Smooth muscle cell (in vitro differentiated cells): ENCODE measurements at regions not wholly inside any gene's neighbourhood (a gene's known extent, or its start where the extent isn't known, plus 50 kb on each side); places are given as distances from the start of the nearest gene placed in this dataset.

Experiments used
- DNase-seq: peaks from one replicate; lab custom pipeline; 2025; ENCODE audit not compliant: unreplicated experiment; lab: John Stamatoyannopoulos, UW
- H2AFZ ChIP-seq: fragments of 200-600 bp; sonication (generic); 2 replicates; pipeline ENCODE4 v1.6.0; 2016; ENCODE audit warnings: antibody characterized with exemption, low read depth, mild to moderate bottlenecking
- H3F3A ChIP-seq: fragments of 200-600 bp; sonication (generic); 2 replicates; pipeline ENCODE4 v1.6.0; 2017; ENCODE audit warnings: antibody characterized with exemption, low read depth
- H3K27ac ChIP-seq: fragments of 200-600 bp; sonication (generic); 2 replicates; pipeline ENCODE4 v1.5.1; 2016; ENCODE audit warnings: low read depth, mild to moderate bottlenecking
- H3K27me3 ChIP-seq: fragments of 200-600 bp; sonication (generic); 2 replicates; pipeline ENCODE4 v1.6.1; 2016; ENCODE audit warnings: low read depth, mild to moderate bottlenecking
- H3K36me3 ChIP-seq: fragments of 200-600 bp; sonication (generic); 2 replicates; pipeline ENCODE4 v1.5.1; 2016; ENCODE audit warnings: low read depth
- H3K4me1 ChIP-seq: fragments of 200-600 bp; sonication (generic); 2 replicates; pipeline ENCODE4 v1.5.1; 2016; ENCODE audit warnings: low read depth
- H3K4me2 ChIP-seq: fragments of 200-600 bp; sonication (generic); 2 replicates; pipeline ENCODE4 v1.6.0; 2016; ENCODE audit warnings: mild to moderate bottlenecking
- H3K4me3 ChIP-seq: fragments of 200-600 bp; sonication (generic); 2 replicates; pipeline ENCODE4 v1.5.1; 2016; ENCODE audit warnings: mild to moderate bottlenecking
- H3K79me2 ChIP-seq: fragments of 200-600 bp; sonication (generic); 2 replicates; pipeline ENCODE4 v1.6.0; 2016; ENCODE audit warnings: low read depth, mild to moderate bottlenecking
- H3K9ac ChIP-seq: fragments of 200-600 bp; sonication (generic); 2 replicates; pipeline ENCODE4 v1.6.0; 2016; ENCODE audit warnings: low read depth
- H3K9me3 ChIP-seq: fragments of 200-600 bp; sonication (generic); replicated peaks from 2 replicates; pipeline ENCODE4 v1.5.1; 2016; ENCODE audit warnings: low read depth
- H4K20me1 ChIP-seq: fragments of 200-600 bp; sonication (generic); 2 replicates; pipeline ENCODE4 v1.6.0; 2016; ENCODE audit warnings: low read depth
- CTCF ChIP-seq: fragments of 200-600 bp; sonication (generic); IDR thresholded peaks from 2 replicates; pipeline ENCODE4 v1.5.1; 2017; ENCODE audit warnings: borderline replicate concordance, mild to moderate bottlenecking, antibody characterized with exemption; ENCODE audit not compliant: insufficient read depth, poor library complexity, severe bottlenecking
- WGBS: methylation state at CpG from one replicate; pipeline ENCODE4 v1.1.7; 2016; ENCODE audit warnings: low lambda C conversion rate; 5-methylcytosine and 5-hydroxymethylcytosine counted together

DNA sequence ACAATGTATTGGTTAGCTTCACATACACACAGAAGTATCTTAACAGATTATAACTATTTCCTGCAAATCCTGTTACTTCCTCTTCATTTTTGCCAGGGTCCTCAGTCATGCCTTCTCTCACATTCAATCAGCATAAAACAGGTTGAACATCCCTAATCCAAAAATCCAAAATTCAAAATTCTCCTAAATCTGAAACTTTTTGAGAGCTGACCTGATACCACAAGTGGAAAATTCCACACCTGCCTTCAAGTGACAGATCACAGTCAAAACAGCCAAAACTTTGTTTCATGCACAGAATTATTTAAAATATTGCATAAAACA lies 62.9 kb upstream of the FBXO28 start:
- no peak overlapping the region for H3K4me3 ChIP-seq
- no peak for DNase-seq
- no peaks in the 10 kb centered on the region for H3K36me3 ChIP-seq
- H3K9me3 ChIP-seq: no peaks in the 10 kb centered on the region
- H3K9ac ChIP-seq: no peak overlapping the region
- TF ChIP-seq CTCF: no peak
- no peaks in the 10 kb centered on the region for H3K27me3 ChIP-seq
- H2AFZ ChIP-seq: no peak overlapping the region
- no peaks in the 10 kb centered on the region for H4K20me1 ChIP-seq
- no peak overlapping the region for H3K27ac ChIP-seq
- H3K4me2 ChIP-seq: no peak overlapping the region
- no peaks in the 10 kb centered on the region for H3F3A ChIP-seq
- H3K79me2 ChIP-seq: no peaks in the 10 kb centered on the region
- H3K4me1 ChIP-seq: no peaks in the 10 kb centered on the region

DNA sequence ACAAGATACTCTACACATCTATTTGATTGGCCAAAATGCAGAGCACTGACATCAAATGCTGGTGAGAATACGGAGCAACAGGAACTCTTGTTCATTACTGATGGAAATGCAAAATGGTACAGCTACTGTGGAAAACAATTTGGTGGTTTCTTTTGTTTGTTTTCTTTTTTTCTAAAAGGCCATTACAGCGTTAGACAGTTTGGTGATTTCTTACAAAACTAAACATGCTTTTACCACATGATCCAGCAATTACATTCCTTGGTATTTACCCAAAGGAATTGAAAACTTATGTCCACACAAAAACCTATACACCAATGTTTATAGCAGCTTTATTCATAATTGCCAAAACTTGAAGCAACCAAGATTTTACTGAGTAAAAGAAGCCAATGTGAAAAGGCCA lies 66.4 kb upstream of the FBXO28 start:
- 75% methylated on average over 2 of the region's 2 CpGs for WGBS
- Histone ChIP-seq H3K79me2 (no peaks in the 10 kb centered on the region), H3K27ac (no peak overlapping the region), H2AFZ (no peak overlapping the region), H3K36me3 (no peaks in the 10 kb centered on the region), H3K9ac (no peak overlapping the region), H3K4me3 (no peak overlapping the region), H3K4me1 (no peaks in the 10 kb centered on the region), H3K27me3 (no peaks in the 10 kb centered on the region), H3K4me2 (no peak overlapping the region), H4K20me1 (no peaks in the 10 kb centered on the region), H3K9me3 (no peaks in the 10 kb centered on the region), H3F3A (no peaks in the 10 kb centered on the region)
- TF ChIP-seq CTCF: no peak
- DNase-seq: no peak

GRCh38 chr1:224045556-224045955 lies 68.4 kb upstream of the FBXO28 start:
- WGBS: 75% methylated on average over 7 of the region's 7 CpGs
- H3K27me3 ChIP-seq: no peaks in the 10 kb centered on the region

More at GRCh38 chr1:224045556-224045955, 68.4 kb upstream of the FBXO28 start:
- no peak for TF ChIP-seq CTCF
- Histone ChIP-seq H2AFZ (no peak overlapping the region), H3K4me3 (no peak overlapping the region), H3K9ac (no peak overlapping the region), H3K27ac (no peak overlapping the region), H3F3A (no peaks in the 10 kb centered on the region), H3K79me2 (no peaks in the 10 kb centered on the region), H3K4me2 (no peak overlapping the region), H3K36me3 (no peaks in the 10 kb centered on the region), H4K20me1 (no peaks in the 10 kb centered on the region), H3K4me1 (no peaks in the 10 kb centered on the region), H3K9me3 (no peaks in the 10 kb centered on the region)
- no peak for DNase-seq
